ENCODE measurements at regions not wholly inside any gene's neighbourhood (a gene's known extent, or its start where the extent isn't known, plus 50 kb on each side); places are given as distances from the start of the nearest gene placed in this dataset.
"Not testable (repeated sequence)": the region's sequence is repeated elsewhere in the genome, so short reads cannot be mapped to it uniquely, and the experiment has no call there.

GRCh38 chr10:22824520-22824919 is 103.3 kb upstream of the ARMC3 start:
- Mint-ChIP-seq H3K36me3 (peaks cover 7% of the 10 kb centered on the region), H3K4me3 (no peak overlapping the region), H3K9me3 (peaks cover 28% of the 10 kb centered on the region), H3K4me1 (peaks cover 12% of the 10 kb centered on the region; the same call in 1 of the 2 replicates), H3K27me3 (ENCODE audit: low read depth) (no peaks in the 10 kb centered on the region), H3K27ac (no peak overlapping the region)
- TF ChIP-seq KAT7 (CRISPR knock-in tag; IDR thresholded peaks at IDR 0.05; ENCODE audit: borderline replicate concordance) = no peak
- TF ChIP-seq, protein P1, sequence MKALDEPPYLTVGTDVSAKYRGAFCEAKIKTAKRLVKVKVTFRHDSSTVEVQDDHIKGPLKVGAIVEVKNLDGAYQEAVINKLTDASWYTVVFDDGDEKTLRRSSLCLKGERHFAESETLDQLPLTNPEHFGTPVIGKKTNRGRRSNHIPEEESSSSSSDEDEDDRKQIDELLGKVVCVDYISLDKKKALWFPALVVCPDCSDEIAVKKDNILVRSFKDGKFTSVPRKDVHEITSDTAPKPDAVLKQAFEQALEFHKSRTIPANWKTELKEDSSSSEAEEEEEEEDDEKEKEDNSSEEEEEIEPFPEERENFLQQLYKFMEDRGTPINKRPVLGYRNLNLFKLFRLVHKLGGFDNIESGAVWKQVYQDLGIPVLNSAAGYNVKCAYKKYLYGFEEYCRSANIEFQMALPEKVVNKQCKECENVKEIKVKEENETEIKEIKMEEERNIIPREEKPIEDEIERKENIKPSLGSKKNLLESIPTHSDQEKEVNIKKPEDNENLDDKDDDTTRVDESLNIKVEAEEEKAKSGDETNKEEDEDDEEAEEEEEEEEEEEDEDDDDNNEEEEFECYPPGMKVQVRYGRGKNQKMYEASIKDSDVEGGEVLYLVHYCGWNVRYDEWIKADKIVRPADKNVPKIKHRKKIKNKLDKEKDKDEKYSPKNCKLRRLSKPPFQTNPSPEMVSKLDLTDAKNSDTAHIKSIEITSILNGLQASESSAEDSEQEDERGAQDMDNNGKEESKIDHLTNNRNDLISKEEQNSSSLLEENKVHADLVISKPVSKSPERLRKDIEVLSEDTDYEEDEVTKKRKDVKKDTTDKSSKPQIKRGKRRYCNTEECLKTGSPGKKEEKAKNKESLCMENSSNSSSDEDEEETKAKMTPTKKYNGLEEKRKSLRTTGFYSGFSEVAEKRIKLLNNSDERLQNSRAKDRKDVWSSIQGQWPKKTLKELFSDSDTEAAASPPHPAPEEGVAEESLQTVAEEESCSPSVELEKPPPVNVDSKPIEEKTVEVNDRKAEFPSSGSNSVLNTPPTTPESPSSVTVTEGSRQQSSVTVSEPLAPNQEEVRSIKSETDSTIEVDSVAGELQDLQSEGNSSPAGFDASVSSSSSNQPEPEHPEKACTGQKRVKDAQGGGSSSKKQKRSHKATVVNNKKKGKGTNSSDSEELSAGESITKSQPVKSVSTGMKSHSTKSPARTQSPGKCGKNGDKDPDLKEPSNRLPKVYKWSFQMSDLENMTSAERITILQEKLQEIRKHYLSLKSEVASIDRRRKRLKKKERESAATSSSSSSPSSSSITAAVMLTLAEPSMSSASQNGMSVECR (CRISPR knock-in tag; IDR thresholded peaks at IDR 0.05; ENCODE audit: borderline replicate concordance) = no peak
- DNase-seq (ENCODE audit: low spot score) (no peak), ATAC-seq (no peak)
- CTCF ChIA-PET = no interaction called here
- POLR2A ChIA-PET = no interaction called here

- H3K4me3 Mint-ChIP-seq = no peak overlapping the region
- no peak for DNase-seq (ENCODE audit: low spot score)
- peaks cover 12% of the 10 kb centered on the region; the same call in 1 of the 2 replicates for H3K4me1 Mint-ChIP-seq
- peaks cover 7% of the 10 kb centered on the region for H3K36me3 Mint-ChIP-seq
- H3K9me3 Mint-ChIP-seq = peaks cover 23% of the 10 kb centered on the region
- no peak overlapping the region for H3K27ac Mint-ChIP-seq
- POLR2A ChIA-PET = no interaction called here
- no peak for TF ChIP-seq FOXP1 (CRISPR knock-in tag; IDR thresholded peaks at IDR 0.05; ENCODE audit: borderline replicate concordance)
- no peak for TF ChIP-seq NR3C1 (CRISPR knock-in tag; conservative IDR thresholded peaks at IDR 0.05; ENCODE audit: low read depth)
- TF ChIP-seq USF2 (CRISPR knock-in tag; IDR thresholded peaks at IDR 0.05) = no peak
- TF ChIP-seq ATF1 (CRISPR knock-in tag; IDR thresholded peaks at IDR 0.05) = no peak
- TF ChIP-seq ZNF423 (CRISPR knock-in tag; IDR thresholded peaks at IDR 0.05) = no peak
- TF ChIP-seq, protein P2, sequence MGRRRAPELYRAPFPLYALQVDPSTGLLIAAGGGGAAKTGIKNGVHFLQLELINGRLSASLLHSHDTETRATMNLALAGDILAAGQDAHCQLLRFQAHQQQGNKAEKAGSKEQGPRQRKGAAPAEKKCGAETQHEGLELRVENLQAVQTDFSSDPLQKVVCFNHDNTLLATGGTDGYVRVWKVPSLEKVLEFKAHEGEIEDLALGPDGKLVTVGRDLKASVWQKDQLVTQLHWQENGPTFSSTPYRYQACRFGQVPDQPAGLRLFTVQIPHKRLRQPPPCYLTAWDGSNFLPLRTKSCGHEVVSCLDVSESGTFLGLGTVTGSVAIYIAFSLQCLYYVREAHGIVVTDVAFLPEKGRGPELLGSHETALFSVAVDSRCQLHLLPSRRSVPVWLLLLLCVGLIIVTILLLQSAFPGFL (CRISPR knock-in tag; IDR thresholded peaks at IDR 0.05; ENCODE audit: borderline replicate concordance) = no peak
- H3K27me3 Mint-ChIP-seq (ENCODE audit: low read depth) = no peaks in the 10 kb centered on the region
- no peak for ATAC-seq
- CTCF ChIA-PET = no interaction called here
Measured at GRCh38 chr10:22823109-22823508, 104.7 kb upstream of the ARMC3 start.

DNA sequence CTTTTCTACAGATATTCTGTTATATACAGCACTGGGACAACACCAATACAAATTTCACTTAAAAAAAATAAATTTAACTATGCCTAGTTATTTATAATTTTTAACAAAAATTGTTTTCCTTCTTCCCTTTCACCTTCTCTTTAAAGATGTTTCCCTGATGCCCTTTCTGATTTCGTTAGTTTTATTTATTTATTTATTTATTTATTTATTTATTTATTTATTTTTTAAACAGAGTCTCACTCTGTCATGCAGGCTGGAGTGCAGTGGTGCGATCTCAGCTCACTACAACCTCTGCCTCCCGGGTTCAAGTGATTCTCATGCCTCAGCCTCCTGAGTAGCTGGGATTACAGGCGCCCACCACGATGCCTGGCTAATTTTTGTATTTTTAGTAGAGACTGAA is 105.9 kb upstream of the ARMC3 start:
- H3K36me3 Mint-ChIP-seq; H3K27me3 Mint-ChIP-seq (ENCODE audit: low read depth); H3K4me3 Mint-ChIP-seq; DNase-seq (ENCODE audit: low spot score); CTCF ChIA-PET; ATAC-seq; POLR2A ChIA-PET; H3K27ac Mint-ChIP-seq: not testable (repeated sequence)
- Mint-ChIP-seq H3K9me3 (peaks cover 15% of the 10 kb centered on the region), H3K4me1 (peaks cover 12% of the 10 kb centered on the region; the same call in 1 of the 2 replicates)

- ChIA-PET POLR2A (no interaction called here), CTCF (no interaction called here)
- ATAC-seq = no peak
- H3K36me3 Mint-ChIP-seq = peaks cover 5% of the 10 kb centered on the region
- TF ChIP-seq GRHL2 (CRISPR knock-in tag; IDR thresholded peaks at IDR 0.05; ENCODE audit: insufficient replicate concordance, severe bottlenecking) (no peak), ZNF232 (CRISPR knock-in tag; IDR thresholded peaks at IDR 0.05) (no peak), NFYB (CRISPR knock-in tag; conservative IDR thresholded peaks at IDR 0.05; ENCODE audit: low read depth) (no peak), ZNF396 (CRISPR knock-in tag; IDR thresholded peaks at IDR 0.05; ENCODE audit: borderline replicate concordance) (no peak), STAT6 (CRISPR knock-in tag; conservative IDR thresholded peaks at IDR 0.05; ENCODE audit: low read depth) (no peak), ZNF219 (CRISPR knock-in tag; IDR thresholded peaks at IDR 0.05; ENCODE audit: borderline replicate concordance) (no peak), FOXP4 (CRISPR knock-in tag; IDR thresholded peaks at IDR 0.05) (no peak)
- no peak for DNase-seq (ENCODE audit: low spot score)
- H3K27me3 Mint-ChIP-seq (ENCODE audit: low read depth) = no peaks in the 10 kb centered on the region
- peaks cover 12% of the 10 kb centered on the region; the same call in 1 of the 2 replicates for H3K4me1 Mint-ChIP-seq
- H3K27ac Mint-ChIP-seq = no peak overlapping the region
- H3K9me3 Mint-ChIP-seq = peaks cover 10% of the 10 kb centered on the region
- H3K4me3 Mint-ChIP-seq = no peak overlapping the region
Measured at GRCh38 chr10:22821501-22821900, 106.4 kb upstream of the ARMC3 start.
